Chondrocyte (in vitro differentiated cells): ENCODE measurements at regions not wholly inside any gene's neighbourhood (a gene's known extent, or its start where the extent isn't known, plus 50 kb on each side); places are given as distances from the start of the nearest gene placed in this dataset.
"Not testable (repeated sequence)": the region's sequence is repeated elsewhere in the genome, so short reads cannot be mapped to it uniquely, and the experiment has no call there.

Experiments used
- DNase-seq: peaks from one replicate; pipeline ENCODE4 v3.0.0; 2021; ENCODE audit warnings: mixed read lengths, low spot score
- H3K27ac Mint-ChIP-seq: one replicate; pipeline ENCODE4 v1.8.0; 2021; ENCODE audit warnings: mild to moderate bottlenecking, moderate library complexity, mixed read lengths; ENCODE audit not compliant: unreplicated experiment
- H3K27me3 Mint-ChIP-seq: 2 replicates; pipeline ENCODE4 v1.8.0; 2021; ENCODE audit warnings: low read depth, mixed read lengths
- H3K36me3 Mint-ChIP-seq: 2 replicates; pipeline ENCODE4 v1.8.0; 2021; ENCODE audit warnings: low read depth, mixed read lengths
- H3K4me1 Mint-ChIP-seq: 2 replicates; pipeline ENCODE4 v1.8.0; 2021; ENCODE audit warnings: low read depth, mild to moderate bottlenecking, mixed read lengths
- H3K4me3 Mint-ChIP-seq: one replicate; pipeline ENCODE4 v1.8.0; 2021; ENCODE audit warnings: mild to moderate bottlenecking, moderate library complexity, mixed read lengths; ENCODE audit not compliant: unreplicated experiment
- H3K9me3 Mint-ChIP-seq: 2 replicates; pipeline ENCODE4 v1.8.0; 2021; ENCODE audit warnings: low read depth, mixed read lengths
- TF ChIP-seq, protein P1 (sequence below): fragments of 200-600 bp; sonication (generic); IDR thresholded peaks from 2 replicates; pipeline ENCODE4 v1.5.0; 2021; ENCODE audit warnings: antibody characterized with exemption, mild to moderate bottlenecking, moderate library complexity

DNA sequence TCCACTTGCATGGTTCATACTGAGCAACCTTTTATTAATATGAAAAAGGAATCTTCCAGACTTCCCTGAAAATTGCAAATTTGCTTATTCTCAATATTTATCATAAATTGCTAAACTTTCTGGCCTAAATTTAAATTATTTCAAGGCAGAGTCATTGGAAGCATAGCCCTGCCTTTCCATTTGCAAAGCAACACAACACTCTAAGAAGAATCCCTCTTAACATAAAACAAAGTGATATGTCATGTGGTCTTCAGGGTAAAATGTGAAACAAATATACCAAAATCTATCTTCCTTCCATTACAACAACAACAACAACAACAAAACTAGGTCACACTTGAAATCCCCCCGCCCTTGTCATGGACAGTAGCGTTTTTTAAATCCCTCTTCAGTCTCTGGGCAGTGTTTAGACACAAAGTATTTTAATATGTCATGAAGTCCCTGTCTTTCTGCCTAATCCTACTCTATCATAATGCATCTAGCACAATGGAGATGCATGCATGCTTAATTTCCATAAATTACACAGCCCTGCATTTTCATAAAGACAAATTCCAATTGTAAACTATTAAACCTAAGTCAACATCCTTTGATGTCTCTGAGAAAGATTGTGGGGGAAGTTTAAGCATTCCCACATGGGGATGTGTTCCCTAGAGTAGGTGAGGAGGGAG is 668.9 kb upstream of the LCORL start:
- Mint-ChIP-seq H3K27ac (no peak overlapping the region), H3K9me3 (no peaks in the 10 kb centered on the region), H3K4me1 (peaks cover 14% of the 10 kb centered on the region), H3K36me3 (no peaks in the 10 kb centered on the region), H3K27me3 (peaks cover 23% of the 10 kb centered on the region), H3K4me3 (no peak overlapping the region)
- TF ChIP-seq, protein P1, sequence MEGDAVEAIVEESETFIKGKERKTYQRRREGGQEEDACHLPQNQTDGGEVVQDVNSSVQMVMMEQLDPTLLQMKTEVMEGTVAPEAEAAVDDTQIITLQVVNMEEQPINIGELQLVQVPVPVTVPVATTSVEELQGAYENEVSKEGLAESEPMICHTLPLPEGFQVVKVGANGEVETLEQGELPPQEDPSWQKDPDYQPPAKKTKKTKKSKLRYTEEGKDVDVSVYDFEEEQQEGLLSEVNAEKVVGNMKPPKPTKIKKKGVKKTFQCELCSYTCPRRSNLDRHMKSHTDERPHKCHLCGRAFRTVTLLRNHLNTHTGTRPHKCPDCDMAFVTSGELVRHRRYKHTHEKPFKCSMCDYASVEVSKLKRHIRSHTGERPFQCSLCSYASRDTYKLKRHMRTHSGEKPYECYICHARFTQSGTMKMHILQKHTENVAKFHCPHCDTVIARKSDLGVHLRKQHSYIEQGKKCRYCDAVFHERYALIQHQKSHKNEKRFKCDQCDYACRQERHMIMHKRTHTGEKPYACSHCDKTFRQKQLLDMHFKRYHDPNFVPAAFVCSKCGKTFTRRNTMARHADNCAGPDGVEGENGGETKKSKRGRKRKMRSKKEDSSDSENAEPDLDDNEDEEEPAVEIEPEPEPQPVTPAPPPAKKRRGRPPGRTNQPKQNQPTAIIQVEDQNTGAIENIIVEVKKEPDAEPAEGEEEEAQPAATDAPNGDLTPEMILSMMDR, result no peak
- DNase-seq, result no peak

DNA sequence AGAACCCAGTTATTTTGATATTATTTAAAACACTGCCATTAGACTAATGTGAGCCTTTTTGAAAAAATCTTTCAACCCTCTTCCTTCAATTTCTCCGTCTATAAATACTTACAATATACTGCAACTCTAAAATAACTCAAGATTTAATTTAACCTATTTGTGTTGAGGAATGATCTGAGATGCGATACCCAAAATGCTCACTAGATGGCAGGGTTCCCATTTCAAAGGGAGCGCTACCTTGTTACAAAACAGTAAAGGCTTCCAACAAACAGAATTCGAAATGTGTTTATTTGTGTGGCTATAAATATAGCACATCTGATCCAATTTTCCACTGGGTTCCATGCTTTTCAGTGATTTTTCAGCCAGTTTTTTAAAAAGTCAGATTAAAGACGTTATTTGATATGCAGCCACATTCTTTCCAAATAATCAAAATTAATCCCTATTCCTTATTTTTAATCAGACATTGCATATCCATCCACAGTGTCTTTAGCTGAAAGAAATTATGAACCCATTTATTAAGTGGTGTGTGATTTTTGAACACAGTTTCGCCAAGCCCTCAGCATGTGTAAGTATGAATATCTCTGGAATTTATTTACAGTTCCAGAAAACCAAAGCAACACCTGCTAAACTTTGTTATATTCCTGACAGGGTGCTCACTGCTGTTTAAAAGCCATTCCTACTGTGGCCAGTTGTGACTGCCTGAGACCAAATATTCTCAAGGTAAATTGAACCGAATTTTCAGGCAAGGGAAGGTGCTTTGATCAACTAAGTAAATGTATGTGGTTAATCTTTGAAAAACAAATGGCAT is 668.0 kb upstream of the LCORL start:
- H3K27me3 Mint-ChIP-seq, result peaks cover 23% of the 10 kb centered on the region
- DNase-seq, result no peak
- no peaks in the 10 kb centered on the region for H3K9me3 Mint-ChIP-seq
- no peak overlapping the region for H3K27ac Mint-ChIP-seq
- peaks cover 21% of the 10 kb centered on the region for H3K4me1 Mint-ChIP-seq
- TF ChIP-seq, protein P1, result peak; percentile 99
- no peak overlapping the region for H3K4me3 Mint-ChIP-seq
- no peaks in the 10 kb centered on the region for H3K36me3 Mint-ChIP-seq

- not testable (repeated sequence) for H3K9me3 Mint-ChIP-seq, H3K36me3 Mint-ChIP-seq, DNase-seq, H3K4me3 Mint-ChIP-seq, H3K27ac Mint-ChIP-seq
- H3K4me1 Mint-ChIP-seq, result peaks cover 21% of the 10 kb centered on the region
- peaks cover 23% of the 10 kb centered on the region for H3K27me3 Mint-ChIP-seq
Observed at GRCh38 chr4:18688351-18688750, 666.8 kb upstream of the LCORL start.

DNA sequence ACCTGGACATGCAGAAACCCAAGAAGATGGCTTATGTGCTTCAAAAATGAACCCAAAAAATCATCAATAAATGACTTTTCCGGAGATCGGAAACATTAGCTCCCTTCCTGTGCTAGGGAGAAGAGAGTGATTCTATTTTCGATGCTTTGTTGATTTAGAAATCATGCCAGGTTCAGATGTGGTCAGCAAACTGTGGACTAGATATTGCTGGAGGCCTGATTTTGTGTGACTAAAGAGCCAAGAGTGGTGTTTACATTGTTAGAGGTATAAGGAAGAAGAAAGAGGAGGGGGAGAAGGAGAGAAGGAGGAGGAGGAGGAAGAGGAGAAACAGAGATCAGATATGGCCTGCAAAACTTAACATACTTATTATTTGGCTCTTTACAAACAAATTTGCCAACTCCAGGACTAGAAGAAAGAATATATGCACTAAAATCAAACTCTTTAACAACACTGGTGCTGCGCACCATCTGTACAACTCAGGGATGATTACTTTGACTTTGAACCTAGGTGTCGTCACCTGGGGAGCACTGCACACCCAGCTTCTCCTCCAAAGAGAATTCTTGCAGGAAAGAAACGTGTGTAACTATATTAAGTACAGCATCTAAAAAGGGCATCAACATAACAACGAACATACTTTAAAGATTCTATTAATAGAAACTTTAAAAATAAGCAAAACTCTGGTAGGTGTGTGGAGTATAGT is 664.9 kb upstream of the LCORL start:
- H3K27ac Mint-ChIP-seq, result no peak overlapping the region
- no peak overlapping the region for H3K4me3 Mint-ChIP-seq
- peaks cover 21% of the 10 kb centered on the region for H3K4me1 Mint-ChIP-seq
- DNase-seq, result no peak
- TF ChIP-seq, protein P1, result no peak
- no peaks in the 10 kb centered on the region for H3K36me3 Mint-ChIP-seq
- no peaks in the 10 kb centered on the region for H3K9me3 Mint-ChIP-seq
- peaks cover 17% of the 10 kb centered on the region for H3K27me3 Mint-ChIP-seq

DNA sequence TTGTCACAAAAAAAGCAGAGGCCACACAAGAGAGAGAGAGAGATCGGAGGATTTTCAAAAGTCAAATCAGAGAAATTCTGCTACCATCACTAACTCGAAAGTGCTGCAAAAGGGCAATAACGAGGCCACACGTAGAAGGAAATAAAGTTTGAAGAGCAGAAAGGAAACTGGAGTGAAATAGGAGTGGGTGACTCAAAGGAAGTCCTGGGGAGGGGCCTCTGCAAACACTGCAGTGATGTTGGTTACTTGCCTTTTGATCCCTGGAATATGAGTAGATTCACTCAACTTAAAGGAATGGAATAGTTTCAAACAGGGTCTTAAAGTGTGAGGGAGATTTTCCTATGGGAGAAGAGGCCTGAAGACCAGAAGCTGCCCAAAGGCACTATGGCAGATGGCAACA is 663.4 kb upstream of the LCORL start:
- Mint-ChIP-seq H3K27ac (no peak overlapping the region), H3K9me3 (no peaks in the 10 kb centered on the region), H3K4me1 (peaks cover 17% of the 10 kb centered on the region), H3K27me3 (peaks cover 4% of the 10 kb centered on the region), H3K4me3 (no peak overlapping the region), H3K36me3 (no peaks in the 10 kb centered on the region)
- TF ChIP-seq, protein P1, result no peak
- DNase-seq, result no peak
